Astrocyte (in vitro differentiated cells and primary cell): ENCODE measurements at regions not wholly inside any gene's neighbourhood (a gene's known extent, or its start where the extent isn't known, plus 50 kb on each side); places are given as distances from the start of the nearest gene placed in this dataset.

Source experiments
- DNase-seq: peaks from one replicate; pipeline ENCODE4 v3.0.0-alpha.2; 2010; ENCODE audit warnings: low read depth
- FAIRE-seq: peaks from 2 replicates; lab custom pipeline; 2011; peaks lifted over from hg19 to GRCh38; lab: Jason Lieb, UNC
- H2AFZ ChIP-seq: 2 replicates; pipeline ENCODE4 v1.6.0; 2012; ENCODE audit warnings: low read depth, low read length, inconsistent platforms
- H3K27ac ChIP-seq: 2 replicates; pipeline ENCODE4 v1.5.1; 2011; ENCODE audit warnings: low read depth, low read length, inconsistent platforms
- H3K27me3 ChIP-seq: 2 replicates; pipeline ENCODE4 v1.6.0; 2011; ENCODE audit warnings: low read length, inconsistent platforms; ENCODE audit not compliant: insufficient read depth
- H3K36me3 ChIP-seq: 2 replicates; pipeline ENCODE4 v1.5.1; 2011; ENCODE audit warnings: low read length, inconsistent platforms; ENCODE audit not compliant: insufficient read depth
- H3K4me1 ChIP-seq: 2 replicates; pipeline ENCODE4 v1.5.1; 2011; ENCODE audit warnings: low read length, inconsistent platforms; ENCODE audit not compliant: insufficient read depth
- H3K4me2 ChIP-seq: 2 replicates; pipeline ENCODE4 v1.6.0; 2012; ENCODE audit warnings: low read length, inconsistent platforms
- H3K4me3 ChIP-seq: 2 replicates; pipeline ENCODE4 v1.5.1; 2011; ENCODE audit warnings: low read depth, mild to moderate bottlenecking, low read length, inconsistent platforms; ENCODE audit not compliant: insufficient read depth
- H3K79me2 ChIP-seq: 2 replicates; pipeline ENCODE4 v1.6.0; 2012; ENCODE audit warnings: mild to moderate bottlenecking, low read length, inconsistent platforms; ENCODE audit not compliant: insufficient read depth
- H3K9ac ChIP-seq: 2 replicates; pipeline ENCODE4 v1.6.0; 2012; ENCODE audit warnings: mild to moderate bottlenecking, low read length, inconsistent platforms
- H3K9me3 ChIP-seq: 2 replicates; pipeline ENCODE4 v1.5.1; 2012; ENCODE audit warnings: low read depth, mild to moderate bottlenecking, low read length, inconsistent platforms; ENCODE audit not compliant: insufficient read depth
- H4K20me1 ChIP-seq: 2 replicates; pipeline ENCODE4 v1.6.0; 2012; ENCODE audit warnings: low read length, inconsistent platforms; ENCODE audit not compliant: insufficient read depth
- H3K27ac Mint-ChIP-seq: one replicate; pipeline ENCODE4 v1.8.0; 2021; ENCODE audit warnings: mild to moderate bottlenecking, mixed read lengths; ENCODE audit not compliant: unreplicated experiment
- H3K27me3 Mint-ChIP-seq: one replicate; pipeline ENCODE4 v1.8.0; 2021; ENCODE audit warnings: low read depth, mixed read lengths; ENCODE audit not compliant: unreplicated experiment
- H3K36me3 Mint-ChIP-seq: one replicate; pipeline ENCODE4 v1.8.0; 2021; ENCODE audit warnings: low read depth, mixed read lengths; ENCODE audit not compliant: unreplicated experiment
- H3K4me1 Mint-ChIP-seq: one replicate; pipeline ENCODE4 v1.8.0; 2021; ENCODE audit warnings: low read depth, mixed read lengths; ENCODE audit not compliant: unreplicated experiment
- H3K4me3 Mint-ChIP-seq: one replicate; pipeline ENCODE4 v1.8.0; 2021; ENCODE audit warnings: mild to moderate bottlenecking, moderate library complexity, mixed read lengths; ENCODE audit not compliant: unreplicated experiment
- H3K9me3 Mint-ChIP-seq: one replicate; pipeline ENCODE4 v1.8.0; 2021; ENCODE audit warnings: mild to moderate bottlenecking, mixed read lengths; ENCODE audit not compliant: unreplicated experiment
- EZH2 ChIP-seq: IDR thresholded peaks from 2 replicates; pipeline ENCODE4 v1.6.1; 2012; ENCODE audit warnings: mild to moderate bottlenecking, low read length, inconsistent platforms; ENCODE audit not compliant: insufficient read depth
- TF ChIP-seq, protein P1 (sequence below): IDR thresholded peaks from 2 replicates; pipeline ENCODE4 v1.5.1; 2011; ENCODE audit warnings: low read depth, mild to moderate bottlenecking, inconsistent platforms, low read length, moderate library complexity; ENCODE audit not compliant: insufficient read depth

DNA sequence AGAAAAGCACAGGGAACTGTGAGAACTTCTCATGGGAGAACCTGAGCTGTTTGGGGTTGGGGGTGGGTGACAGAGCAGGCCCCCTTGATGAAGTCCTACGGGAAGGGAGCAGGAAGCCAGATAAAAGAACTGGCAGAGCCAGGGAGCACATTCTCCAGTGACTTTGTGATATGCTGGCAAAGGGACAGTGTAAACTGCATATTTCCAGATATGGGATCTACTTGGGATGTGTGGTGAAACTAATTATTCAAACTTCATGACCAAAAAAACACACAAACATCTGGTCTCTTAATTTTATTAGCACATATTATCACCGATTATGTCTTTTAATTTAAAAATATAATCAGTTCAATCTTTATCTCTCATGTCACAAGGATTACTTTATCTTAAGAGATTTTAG, 266.0 kb downstream of the PAPSS1 start:
- H3K9me3 ChIP-seq: no peaks in the 10 kb centered on the region
- H3K79me2 ChIP-seq: no peaks in the 10 kb centered on the region
- no peak overlapping the region for H3K9ac ChIP-seq
- H3K27ac ChIP-seq: no peak overlapping the region
- Mint-ChIP-seq H3K4me1 (no peaks in the 10 kb centered on the region), H3K27me3 (no peaks in the 10 kb centered on the region), H3K9me3 (no peaks in the 10 kb centered on the region), H3K27ac (no peak overlapping the region), H3K36me3 (no peaks in the 10 kb centered on the region), H3K4me3 (no peak overlapping the region)
- H3K4me1 ChIP-seq: no peaks in the 10 kb centered on the region
- no peaks in the 10 kb centered on the region for H3K36me3 ChIP-seq
- H4K20me1 ChIP-seq: no peaks in the 10 kb centered on the region
- no peak overlapping the region for H2AFZ ChIP-seq
- DNase-seq (no peak), FAIRE-seq (no peak)
- H3K4me3 ChIP-seq: no peak overlapping the region
- no peaks in the 10 kb centered on the region for H3K27me3 ChIP-seq
- H3K4me2 ChIP-seq: no peak overlapping the region
- TF ChIP-seq EZH2: no peak

DNA sequence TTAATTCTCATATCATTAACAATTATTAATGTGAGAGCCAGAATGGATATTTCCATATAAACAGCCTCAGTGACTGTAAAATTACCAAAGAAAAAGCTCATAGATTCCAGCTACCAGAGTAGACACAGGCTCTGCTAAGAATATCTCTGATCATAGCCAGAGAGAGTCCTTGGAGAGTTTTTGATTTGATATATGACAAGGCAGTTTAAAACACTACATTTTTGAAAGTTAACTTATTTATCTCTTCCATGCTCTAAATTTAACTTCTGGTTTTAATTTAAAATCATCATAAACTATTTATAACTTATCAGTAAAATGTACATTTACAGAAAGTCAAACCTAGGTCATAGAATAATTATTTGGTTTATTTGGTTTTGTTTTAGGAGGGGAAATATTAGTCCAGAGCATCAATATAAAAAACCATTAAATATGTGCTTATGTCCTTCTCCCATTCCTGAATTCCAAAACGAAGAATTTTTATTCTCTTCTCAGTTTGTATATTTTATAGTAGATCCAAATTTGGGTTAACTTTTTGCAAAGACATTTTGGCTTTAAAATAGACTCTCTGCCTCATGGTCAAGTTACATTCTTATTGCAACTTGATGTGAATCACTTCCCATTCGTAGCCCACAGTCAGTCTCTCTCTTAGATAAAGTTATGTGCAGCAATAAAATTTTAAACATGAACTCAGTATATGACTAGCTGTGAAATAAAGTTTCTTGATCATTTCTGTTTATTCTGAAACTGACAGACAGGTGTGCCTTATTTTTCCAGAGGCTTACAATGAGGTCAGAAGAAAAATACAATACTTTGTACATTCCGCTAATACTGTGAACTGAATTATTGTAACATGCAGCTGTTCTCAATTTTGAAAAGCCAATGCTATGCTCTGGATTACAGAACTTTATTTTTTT, 267.1 kb downstream of the PAPSS1 start:
- TF ChIP-seq, protein P1, sequence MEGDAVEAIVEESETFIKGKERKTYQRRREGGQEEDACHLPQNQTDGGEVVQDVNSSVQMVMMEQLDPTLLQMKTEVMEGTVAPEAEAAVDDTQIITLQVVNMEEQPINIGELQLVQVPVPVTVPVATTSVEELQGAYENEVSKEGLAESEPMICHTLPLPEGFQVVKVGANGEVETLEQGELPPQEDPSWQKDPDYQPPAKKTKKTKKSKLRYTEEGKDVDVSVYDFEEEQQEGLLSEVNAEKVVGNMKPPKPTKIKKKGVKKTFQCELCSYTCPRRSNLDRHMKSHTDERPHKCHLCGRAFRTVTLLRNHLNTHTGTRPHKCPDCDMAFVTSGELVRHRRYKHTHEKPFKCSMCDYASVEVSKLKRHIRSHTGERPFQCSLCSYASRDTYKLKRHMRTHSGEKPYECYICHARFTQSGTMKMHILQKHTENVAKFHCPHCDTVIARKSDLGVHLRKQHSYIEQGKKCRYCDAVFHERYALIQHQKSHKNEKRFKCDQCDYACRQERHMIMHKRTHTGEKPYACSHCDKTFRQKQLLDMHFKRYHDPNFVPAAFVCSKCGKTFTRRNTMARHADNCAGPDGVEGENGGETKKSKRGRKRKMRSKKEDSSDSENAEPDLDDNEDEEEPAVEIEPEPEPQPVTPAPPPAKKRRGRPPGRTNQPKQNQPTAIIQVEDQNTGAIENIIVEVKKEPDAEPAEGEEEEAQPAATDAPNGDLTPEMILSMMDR: no peak
- TF ChIP-seq EZH2: no peak
- Mint-ChIP-seq H3K4me3 (no peak overlapping the region), H3K9me3 (no peaks in the 10 kb centered on the region), H3K27me3 (no peaks in the 10 kb centered on the region), H3K4me1 (no peaks in the 10 kb centered on the region), H3K36me3 (no peaks in the 10 kb centered on the region), H3K27ac (no peak overlapping the region)
- Histone ChIP-seq H3K27me3 (no peaks in the 10 kb centered on the region), H3K79me2 (no peaks in the 10 kb centered on the region), H3K4me1 (no peaks in the 10 kb centered on the region), H4K20me1 (no peaks in the 10 kb centered on the region), H3K4me2 (no peak overlapping the region), H2AFZ (no peak overlapping the region), H3K9ac (no peak overlapping the region), H3K4me3 (no peak overlapping the region), H3K9me3 (no peaks in the 10 kb centered on the region), H3K36me3 (no peaks in the 10 kb centered on the region), H3K27ac (no peak overlapping the region)
- FAIRE-seq (no peak), DNase-seq (no peak)

DNA sequence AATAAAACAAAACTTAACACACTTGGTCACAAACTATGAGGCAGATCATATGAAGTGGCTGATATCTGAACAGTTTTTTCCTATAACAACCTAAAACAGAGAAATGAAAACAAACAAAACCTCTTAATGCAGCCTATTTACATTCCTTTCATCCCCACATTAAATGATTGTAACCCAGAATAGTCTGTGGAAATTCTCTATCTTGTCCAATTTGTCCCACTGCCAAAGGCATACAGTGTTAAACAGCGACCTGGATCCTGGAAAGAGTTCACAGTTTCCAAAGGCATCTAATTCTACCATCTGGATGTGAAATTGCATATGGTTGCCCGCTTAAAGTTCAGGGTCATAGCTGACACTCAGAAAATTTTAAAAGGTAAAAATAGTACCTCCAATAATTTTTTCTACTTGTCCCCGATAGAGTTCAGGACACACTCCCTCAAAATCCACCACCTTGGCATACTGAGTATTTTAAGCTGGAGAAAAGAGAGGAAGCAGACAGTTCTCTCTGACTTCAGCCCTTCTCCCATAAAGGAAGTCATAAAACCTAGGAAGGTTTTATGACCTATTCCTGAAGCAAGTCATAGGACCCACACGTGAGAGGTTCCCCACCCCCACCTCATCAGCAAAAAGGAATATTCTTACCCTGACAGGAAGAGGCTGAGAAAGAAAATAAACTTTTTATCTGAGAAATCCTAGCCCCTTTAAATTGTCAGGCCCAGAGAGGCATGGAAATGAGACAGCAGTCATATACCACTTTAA, 270.2 kb downstream of the PAPSS1 start:
- TF ChIP-seq, protein P1: no peak
- no peak for TF ChIP-seq EZH2
- H3K4me1 Mint-ChIP-seq: no peaks in the 10 kb centered on the region
- Histone ChIP-seq H3K27me3 (no peaks in the 10 kb centered on the region), H3K79me2 (no peaks in the 10 kb centered on the region), H4K20me1 (no peaks in the 10 kb centered on the region), H3K4me2 (no peak overlapping the region), H3K4me3 (no peak overlapping the region), H2AFZ (no peak overlapping the region), H3K27ac (no peak overlapping the region), H3K9ac (no peak overlapping the region), H3K9me3 (no peaks in the 10 kb centered on the region), H3K36me3 (no peaks in the 10 kb centered on the region), H3K4me1 (no peaks in the 10 kb centered on the region)
- DNase-seq (no peak), FAIRE-seq (no peak)
- H3K4me3 Mint-ChIP-seq: no peak overlapping the region
- H3K36me3 Mint-ChIP-seq: no peaks in the 10 kb centered on the region
- peaks cover 2% of the 10 kb centered on the region for H3K9me3 Mint-ChIP-seq
- no peaks in the 10 kb centered on the region for H3K27me3 Mint-ChIP-seq
- no peak overlapping the region for H3K27ac Mint-ChIP-seq
